Endodermal cell (in vitro differentiated cells): ENCODE measurements at regions not wholly inside any gene's neighbourhood (a gene's known extent, or its start where the extent isn't known, plus 50 kb on each side); places are given as distances from the start of the nearest gene placed in this dataset.

ENCODE experiments used
- DNase-seq: peaks from one replicate; pipeline ENCODE4 v3.0.0-alpha.2; 2017
- H3K27ac ChIP-seq: 2 replicates; pipeline ENCODE4 v1.5.1; 2013; ENCODE audit warnings: mild to moderate bottlenecking, low read depth, low read length, moderate library complexity
- H3K27me3 ChIP-seq: 2 replicates; pipeline ENCODE4 v1.6.1; 2013; ENCODE audit warnings: mild to moderate bottlenecking, low read length, moderate library complexity; ENCODE audit not compliant: insufficient read depth, control insufficient read depth, poor library complexity, severe bottlenecking
- H3K36me3 ChIP-seq: 2 replicates; pipeline ENCODE4 v1.7.0; 2013; ENCODE audit warnings: mild to moderate bottlenecking, low read length, moderate library complexity; ENCODE audit not compliant: control insufficient read depth, insufficient read depth
- H3K4me1 ChIP-seq: one replicate; pipeline ENCODE4 v1.7.0; 2013; ENCODE audit warnings: low read length; ENCODE audit not compliant: control insufficient read depth, insufficient read depth
- H3K4me3 ChIP-seq: 2 replicates; pipeline ENCODE4 v1.5.1; 2013; ENCODE audit warnings: mild to moderate bottlenecking, low read length, moderate library complexity
- H3K9ac ChIP-seq: 2 replicates; pipeline ENCODE4 v1.6.1; 2013; ENCODE audit warnings: mild to moderate bottlenecking, low read length, moderate library complexity; ENCODE audit not compliant: poor library complexity, severe bottlenecking; ENCODE audit errors: extremely low read depth
- H3K9me3 ChIP-seq: 2 replicates; pipeline ENCODE4 v1.6.1; 2013; ENCODE audit warnings: mild to moderate bottlenecking, low read length, moderate library complexity; ENCODE audit not compliant: control insufficient read depth
- H3K27ac Mint-ChIP-seq: 2 replicates; pipeline ENCODE4 v1.8.0; 2020; ENCODE audit warnings: mixed read lengths
- H3K27me3 Mint-ChIP-seq: 2 replicates; pipeline ENCODE4 v1.8.0; 2021; ENCODE audit warnings: mild to moderate bottlenecking, mixed read lengths; ENCODE audit not compliant: insufficient read depth
- H3K36me3 Mint-ChIP-seq: 2 replicates; pipeline ENCODE4 v1.8.0; 2020; ENCODE audit warnings: low read depth, mixed read lengths
- H3K4me1 Mint-ChIP-seq: 2 replicates; pipeline ENCODE4 v1.8.0; 2020; ENCODE audit warnings: mixed read lengths
- H3K4me3 Mint-ChIP-seq: 2 replicates; pipeline ENCODE4 v1.8.0; 2020; ENCODE audit warnings: mild to moderate bottlenecking, moderate library complexity, mixed read lengths
- H3K9me3 Mint-ChIP-seq: 2 replicates; pipeline ENCODE4 v1.8.0; 2020; ENCODE audit warnings: mild to moderate bottlenecking, mixed read lengths
- WGBS, 2 experiments: methylation state at CpG; one replicate each; pipeline versions ENCODE4 v1.1.5 to v1.1.7; 2013; ENCODE audit warnings: missing lambda C conversion rate in 2 of 2, mixed read lengths in 1 of 2; ENCODE audit not compliant: insufficient coverage in 1 of 2, insufficient read length in 1 of 2; 5-methylcytosine and 5-hydroxymethylcytosine counted together
- TF ChIP-seq, protein P1 (sequence below): fragments of 200-600 bp; sonication (generic); conservative IDR thresholded peaks from 2 replicates; pipeline ENCODE4 v1.5.0; 2021; ENCODE audit warnings: antibody characterized with exemption, mild to moderate bottlenecking

- H3K27me3 Mint-ChIP-seq, result no peaks in the 10 kb centered on the region
Observed at GRCh38 chr10:129244757-129245156, 222.3 kb upstream of the MGMT start.

GRCh38 chr10:129253161-129253864, 213.7 kb upstream of the MGMT start:
- H3K9me3 ChIP-seq, result no peaks in the 10 kb centered on the region
- Mint-ChIP-seq H3K36me3 (peaks cover 6% of the 10 kb centered on the region), H3K4me1 (no peaks in the 10 kb centered on the region), H3K27ac (no peak overlapping the region), H3K27me3 (peaks cover 2% of the 10 kb centered on the region), H3K4me3 (no peak overlapping the region), H3K9me3 (peaks cover 13% of the 10 kb centered on the region)
- no peak overlapping the region for H3K9ac ChIP-seq
- DNase-seq, result no peak
- H3K27me3 ChIP-seq, result no peaks in the 10 kb centered on the region
- TF ChIP-seq, protein P1, sequence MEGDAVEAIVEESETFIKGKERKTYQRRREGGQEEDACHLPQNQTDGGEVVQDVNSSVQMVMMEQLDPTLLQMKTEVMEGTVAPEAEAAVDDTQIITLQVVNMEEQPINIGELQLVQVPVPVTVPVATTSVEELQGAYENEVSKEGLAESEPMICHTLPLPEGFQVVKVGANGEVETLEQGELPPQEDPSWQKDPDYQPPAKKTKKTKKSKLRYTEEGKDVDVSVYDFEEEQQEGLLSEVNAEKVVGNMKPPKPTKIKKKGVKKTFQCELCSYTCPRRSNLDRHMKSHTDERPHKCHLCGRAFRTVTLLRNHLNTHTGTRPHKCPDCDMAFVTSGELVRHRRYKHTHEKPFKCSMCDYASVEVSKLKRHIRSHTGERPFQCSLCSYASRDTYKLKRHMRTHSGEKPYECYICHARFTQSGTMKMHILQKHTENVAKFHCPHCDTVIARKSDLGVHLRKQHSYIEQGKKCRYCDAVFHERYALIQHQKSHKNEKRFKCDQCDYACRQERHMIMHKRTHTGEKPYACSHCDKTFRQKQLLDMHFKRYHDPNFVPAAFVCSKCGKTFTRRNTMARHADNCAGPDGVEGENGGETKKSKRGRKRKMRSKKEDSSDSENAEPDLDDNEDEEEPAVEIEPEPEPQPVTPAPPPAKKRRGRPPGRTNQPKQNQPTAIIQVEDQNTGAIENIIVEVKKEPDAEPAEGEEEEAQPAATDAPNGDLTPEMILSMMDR, result peak; percentile 59
- H3K36me3 ChIP-seq, result no peaks in the 10 kb centered on the region
- H3K27ac ChIP-seq, result no peak overlapping the region
- 93 to 97% methylated on average over 7 to 10 of the region's 12 CpGs for WGBS, 2 experiments
- no peaks in the 10 kb centered on the region for H3K4me1 ChIP-seq
- no peak overlapping the region for H3K4me3 ChIP-seq

More at GRCh38 chr10:129244757-129245156, 222.3 kb upstream of the MGMT start:
- no peaks in the 10 kb centered on the region for H3K9me3 ChIP-seq
- H3K9ac ChIP-seq, result no peak overlapping the region
- H3K27ac Mint-ChIP-seq, result no peak overlapping the region
- H3K27me3 ChIP-seq, result no peaks in the 10 kb centered on the region
- WGBS, 2 experiments, result 80 to 90% methylated on average over 1 to 9 of the region's 9 CpGs
- no peaks in the 10 kb centered on the region for H3K36me3 Mint-ChIP-seq
- H3K27ac ChIP-seq, result no peak overlapping the region
- H3K4me3 ChIP-seq, result no peak overlapping the region
- no peaks in the 10 kb centered on the region for H3K4me1 Mint-ChIP-seq
- TF ChIP-seq, protein P1, result no peak
- H3K4me3 Mint-ChIP-seq, result no peak overlapping the region
- no peak for DNase-seq
- H3K36me3 ChIP-seq, result no peaks in the 10 kb centered on the region
- no peaks in the 10 kb centered on the region for H3K9me3 Mint-ChIP-seq
- H3K4me1 ChIP-seq, result no peaks in the 10 kb centered on the region

- no peaks in the 10 kb centered on the region for H3K4me1 ChIP-seq
- no peaks in the 10 kb centered on the region for H3K36me3 ChIP-seq
- TF ChIP-seq, protein P1, result no peak
- peaks cover 2% of the 10 kb centered on the region for H3K27me3 Mint-ChIP-seq
- peaks cover 6% of the 10 kb centered on the region for H3K36me3 Mint-ChIP-seq
- no peak overlapping the region for H3K4me3 ChIP-seq
- no peaks in the 10 kb centered on the region for H3K27me3 ChIP-seq
- no peak overlapping the region for H3K9ac ChIP-seq
- H3K27ac ChIP-seq, result no peak overlapping the region
- H3K27ac Mint-ChIP-seq, result no peak overlapping the region
- DNase-seq, result no peak
- H3K4me3 Mint-ChIP-seq, result no peak overlapping the region
- no peaks in the 10 kb centered on the region for H3K9me3 ChIP-seq
- 74 to 86% methylated on average over 7 of the region's 7 CpGs for WGBS, 2 experiments
- H3K9me3 Mint-ChIP-seq, result peaks cover 13% of the 10 kb centered on the region
- H3K4me1 Mint-ChIP-seq, result no peaks in the 10 kb centered on the region
Observed at GRCh38 chr10:129253865-129254179, 213.2 kb upstream of the MGMT start.
